Pons (tissue), 1 donor: ENCODE measurements at regions not wholly inside any gene's neighbourhood (a gene's known extent, or its start where the extent isn't known, plus 50 kb on each side); places are given as distances from the start of the nearest gene placed in this dataset.
A peak's percentile ranks its signal among the peaks of the same experiment; 100 is the strongest.

ENCODE experiments used
- DNase-seq: peaks from one replicate; pipeline ENCODE4 v3.0.0-alpha.2; 2016; ENCODE audit warnings: low spot score

- DNase-seq = no peak
Observed at GRCh38 chr16:50960517-50961202, 190.4 kb downstream of the SALL1 start.

DNA sequence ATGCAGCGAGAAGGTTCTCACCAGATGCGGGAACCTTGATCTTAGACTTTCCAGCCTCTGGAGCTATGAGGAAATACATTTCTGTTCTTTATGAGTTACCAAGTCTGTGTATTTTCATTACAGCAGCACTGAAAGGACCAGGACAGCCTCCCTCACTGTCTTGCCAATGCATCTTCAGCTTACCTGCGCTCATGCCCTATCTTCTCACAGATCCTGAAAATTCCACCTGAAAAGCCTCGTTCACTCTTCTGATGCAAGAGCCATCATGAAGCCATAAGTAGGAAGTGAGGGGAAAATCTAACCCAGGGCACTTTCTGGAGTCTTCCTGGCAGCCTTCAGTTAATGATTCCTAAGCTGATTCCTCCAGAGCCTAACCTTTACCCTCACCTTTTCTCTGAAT lies 194.0 kb downstream of the SALL1 start:
- DNase-seq = no peak

- DNase-seq = no peak
Observed at GRCh38 chr16:50956637-50957036, 194.4 kb downstream of the SALL1 start.

DNA sequence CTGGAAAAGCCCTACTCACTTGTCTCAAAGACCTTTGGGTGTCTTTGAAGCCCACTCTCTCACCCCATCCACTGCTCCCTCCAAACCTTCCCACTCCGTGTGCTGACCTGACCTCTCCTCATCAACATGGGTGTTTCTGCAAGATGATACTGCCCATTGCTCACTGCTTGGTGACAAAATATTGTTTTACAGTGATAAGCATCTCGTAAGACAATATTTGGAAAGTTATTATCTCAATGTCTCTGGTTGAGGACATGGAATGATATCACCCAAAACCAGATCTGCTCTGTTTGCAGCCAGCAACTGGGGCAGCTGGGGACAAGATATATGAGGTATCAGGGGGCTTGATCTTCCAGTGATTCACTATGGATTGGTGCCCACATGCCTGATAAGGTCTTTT lies 195.8 kb downstream of the SALL1 start:
- DNase-seq = no peak

- DNase-seq = no peak
Observed at GRCh38 chr16:50954469-50954868, 196.6 kb downstream of the SALL1 start.

DNA sequence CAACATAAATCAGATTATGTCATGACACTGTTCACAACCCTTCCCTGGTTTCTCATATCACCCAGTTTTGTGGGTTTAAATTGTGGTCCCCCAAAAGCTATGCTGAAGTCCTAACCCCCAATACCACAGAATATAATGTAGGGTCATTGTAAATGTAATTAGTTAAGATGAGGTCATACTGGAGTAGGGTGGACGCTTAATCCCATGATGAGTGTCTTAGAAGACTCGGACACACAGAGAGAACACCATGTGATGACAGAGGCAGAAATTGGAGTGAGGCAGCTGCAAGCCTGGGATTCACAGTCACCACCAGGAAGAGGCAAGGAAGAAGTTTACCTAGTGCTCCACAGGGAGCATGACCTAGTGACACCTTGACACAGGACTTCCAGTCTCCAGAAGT lies 197.8 kb downstream of the SALL1 start:
- DNase-seq = no peak

DNA sequence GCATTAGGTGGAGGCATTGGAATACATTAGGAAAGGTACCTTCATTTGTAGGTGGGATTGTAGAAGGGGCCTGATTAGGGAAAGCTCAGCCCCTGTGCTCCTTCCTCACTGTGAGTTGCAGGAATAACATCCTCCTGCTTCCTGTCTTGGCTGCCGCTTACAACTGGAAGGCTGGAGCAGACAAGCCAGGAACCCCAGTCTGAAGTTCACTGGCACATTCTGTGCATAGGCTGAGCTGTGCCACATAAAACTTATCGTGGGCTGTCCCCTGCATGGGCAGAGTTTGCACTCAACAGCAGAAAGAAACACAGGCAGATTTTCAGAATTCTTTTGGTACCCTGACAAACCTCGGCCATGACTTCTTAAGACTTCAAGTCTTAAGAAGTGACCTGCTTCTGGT lies 200.1 kb downstream of the SALL1 start:
- DNase-seq = no peak

GRCh38 chr16:50948268-50948930 lies 202.7 kb downstream of the SALL1 start:
- DNase-seq = no peak

DNA sequence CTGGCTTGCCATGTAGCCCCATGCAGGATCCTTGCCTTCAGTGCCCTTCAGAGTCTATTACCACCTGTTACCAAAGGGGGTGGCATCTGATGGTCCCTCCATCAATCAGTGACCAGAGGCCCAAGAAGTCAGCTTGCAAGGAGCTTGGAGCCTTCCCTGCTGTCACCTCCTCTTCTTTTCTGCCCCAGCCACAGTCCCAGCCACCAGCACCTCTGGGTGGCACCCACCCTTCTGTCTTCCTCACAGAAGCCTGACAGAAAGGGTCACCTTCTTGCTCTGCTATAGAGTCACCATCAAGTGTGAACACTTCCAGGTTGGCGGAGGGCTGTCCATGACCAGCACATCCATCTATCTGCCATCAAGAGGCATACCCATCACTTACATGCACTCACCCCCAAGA lies 203.2 kb downstream of the SALL1 start:
- DNase-seq = no peak

GRCh38 chr16:50946606-50947005 lies 204.5 kb downstream of the SALL1 start:
- DNase-seq = no peak

GRCh38 chr16:50946098-50946497 lies 204.2 kb downstream of the CYLD start:
- DNase-seq = no peak

DNA sequence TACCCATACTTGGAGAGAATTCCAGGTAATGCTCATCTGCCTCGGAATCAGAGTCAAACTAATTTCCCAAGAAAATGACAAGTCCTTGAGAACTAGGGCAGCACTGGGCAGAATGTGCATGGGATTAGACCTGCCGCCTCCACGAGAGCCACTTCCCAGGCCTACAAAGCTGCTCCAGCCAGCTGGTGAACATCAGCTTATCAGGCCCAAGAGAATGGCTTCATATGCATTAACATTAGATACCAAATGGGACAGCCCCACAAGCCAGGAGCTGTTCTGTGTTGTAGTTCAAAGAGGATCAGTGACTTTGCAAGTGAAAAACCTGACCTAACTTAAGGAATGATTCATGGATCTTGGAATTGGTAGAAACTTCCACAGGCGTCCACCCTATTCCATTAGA lies 203.3 kb downstream of the CYLD start:
- DNase-seq = no peak

GRCh38 chr16:50944436-50944835 lies 202.6 kb downstream of the CYLD start:
- no peak for DNase-seq

- no peak for DNase-seq
Observed at GRCh38 chr16:50944033-50944432, 202.1 kb downstream of the CYLD start.

GRCh38 chr16:50942143-50942542 lies 200.3 kb downstream of the CYLD start:
- DNase-seq = no peak

- no peak for DNase-seq
Observed at GRCh38 chr16:50941681-50942080, 199.8 kb downstream of the CYLD start.

DNA sequence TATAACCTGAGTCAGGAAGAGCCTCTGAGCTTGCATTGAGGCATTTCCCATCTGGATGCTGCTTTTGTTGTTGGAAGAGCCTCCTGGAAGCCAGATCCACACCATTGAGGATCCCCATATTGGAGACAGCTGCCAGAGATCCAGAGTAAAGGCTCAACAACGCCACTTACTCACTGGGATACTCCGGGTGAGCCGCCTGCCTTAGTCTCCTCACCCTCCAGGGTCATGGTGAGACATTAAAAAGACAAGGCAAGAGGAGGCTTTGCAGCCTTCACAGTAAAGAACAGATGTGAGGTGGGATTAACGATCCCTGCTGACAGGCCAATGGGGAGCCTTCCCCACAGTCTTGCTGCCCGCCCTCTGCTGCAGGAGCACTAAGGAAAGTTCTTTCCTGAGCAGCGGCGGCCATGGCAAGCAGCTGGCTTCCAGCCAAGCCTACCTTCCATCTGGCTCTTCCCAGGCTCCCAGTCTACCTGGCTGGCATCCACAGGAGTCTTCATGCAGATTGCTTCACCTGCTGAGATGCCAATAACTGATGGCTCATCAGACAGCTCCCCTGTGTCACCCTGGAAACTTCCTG lies 198.5 kb downstream of the CYLD start:
- DNase-seq = peak; percentile 1

- DNase-seq = no peak
Observed at GRCh38 chr16:50939356-50939755, 197.5 kb downstream of the CYLD start.

DNA sequence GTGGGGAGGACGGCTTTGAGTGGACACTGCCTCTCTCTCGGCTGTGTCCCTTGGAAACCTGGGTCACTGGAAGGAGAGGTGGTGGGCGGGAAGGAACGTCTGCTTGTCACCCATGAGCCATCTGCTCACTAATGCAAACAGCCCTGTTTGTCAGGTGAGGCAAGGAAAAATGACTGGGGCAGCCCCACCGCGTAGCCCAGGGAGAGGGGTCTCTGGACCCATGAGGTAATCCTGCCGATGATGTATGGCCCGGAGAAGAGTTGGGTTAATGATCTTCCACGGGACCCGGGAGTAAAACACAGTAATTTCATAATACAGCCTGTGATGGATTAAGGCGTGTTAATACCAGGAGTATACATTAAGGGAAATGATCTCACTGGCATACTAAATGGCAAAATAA lies 197.0 kb downstream of the CYLD start:
- no peak for DNase-seq

DNA sequence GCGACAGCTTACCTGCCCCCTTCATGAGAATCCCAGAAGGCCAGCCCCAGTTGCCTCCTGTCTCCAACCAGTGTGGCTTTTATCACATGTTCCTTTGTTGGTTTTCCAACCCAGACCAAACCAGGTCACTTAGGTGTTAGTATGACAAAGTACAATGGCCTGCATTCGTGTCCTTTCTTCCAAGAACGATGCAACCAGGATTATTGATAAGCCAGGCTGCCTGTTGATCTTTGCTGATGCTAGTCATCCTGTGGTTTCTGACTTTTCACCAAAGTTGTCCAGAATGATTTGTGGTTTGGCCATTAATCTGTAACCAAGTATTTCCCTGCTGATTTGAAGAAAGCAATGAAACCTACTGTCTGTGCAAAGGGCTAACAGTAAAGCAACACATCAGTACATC lies 191.4 kb downstream of the CYLD start:
- no peak for DNase-seq

DNA sequence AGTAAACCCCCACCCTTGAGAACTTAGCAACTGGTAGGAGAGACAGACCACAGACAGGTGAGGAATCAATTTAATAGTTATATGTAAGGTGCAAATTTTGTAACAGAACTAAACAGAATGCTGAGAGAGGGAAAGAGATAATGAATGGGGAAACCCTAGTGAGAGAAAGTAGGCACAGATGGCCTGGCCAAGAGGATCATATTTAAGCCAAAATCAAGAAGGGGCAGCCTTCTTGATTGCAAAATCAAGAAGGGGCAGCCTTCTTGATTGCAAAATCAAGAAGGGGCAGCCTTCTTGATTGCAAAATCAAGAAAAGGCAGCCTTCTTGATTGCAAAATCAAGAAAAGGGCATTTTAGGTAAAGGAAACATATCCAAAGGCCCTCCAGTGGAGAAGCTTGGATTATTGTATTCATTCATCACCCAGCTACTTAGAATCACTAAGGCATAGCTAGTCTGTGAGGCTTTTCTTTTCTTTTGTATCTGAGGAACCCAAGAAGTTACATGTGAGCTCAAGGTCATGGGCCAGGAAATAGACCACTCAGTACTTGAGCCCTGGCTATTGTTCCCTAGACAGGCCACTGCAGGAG lies 190.6 kb downstream of the CYLD start:
- DNase-seq = no peak

DNA sequence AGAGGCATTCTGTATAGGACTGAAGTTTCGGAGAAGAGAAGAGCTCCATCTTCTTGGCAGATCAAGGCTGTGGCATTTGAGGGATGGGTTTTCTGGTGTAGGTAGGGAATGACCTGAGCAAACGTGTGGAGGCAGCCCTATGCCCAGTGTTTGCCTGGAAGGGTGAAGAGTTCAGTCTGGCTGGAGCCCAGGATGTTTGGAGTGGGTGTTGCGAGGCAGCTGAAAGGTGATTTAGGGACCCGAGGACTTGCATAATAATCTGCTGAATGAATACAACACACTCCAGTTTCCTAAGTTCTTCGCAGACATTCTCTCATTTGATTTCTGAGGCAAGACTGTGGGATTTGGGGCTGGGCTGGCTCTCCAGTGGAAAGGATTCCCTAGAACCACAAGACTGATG lies 186.2 kb downstream of the CYLD start:
- no peak for DNase-seq

DNA sequence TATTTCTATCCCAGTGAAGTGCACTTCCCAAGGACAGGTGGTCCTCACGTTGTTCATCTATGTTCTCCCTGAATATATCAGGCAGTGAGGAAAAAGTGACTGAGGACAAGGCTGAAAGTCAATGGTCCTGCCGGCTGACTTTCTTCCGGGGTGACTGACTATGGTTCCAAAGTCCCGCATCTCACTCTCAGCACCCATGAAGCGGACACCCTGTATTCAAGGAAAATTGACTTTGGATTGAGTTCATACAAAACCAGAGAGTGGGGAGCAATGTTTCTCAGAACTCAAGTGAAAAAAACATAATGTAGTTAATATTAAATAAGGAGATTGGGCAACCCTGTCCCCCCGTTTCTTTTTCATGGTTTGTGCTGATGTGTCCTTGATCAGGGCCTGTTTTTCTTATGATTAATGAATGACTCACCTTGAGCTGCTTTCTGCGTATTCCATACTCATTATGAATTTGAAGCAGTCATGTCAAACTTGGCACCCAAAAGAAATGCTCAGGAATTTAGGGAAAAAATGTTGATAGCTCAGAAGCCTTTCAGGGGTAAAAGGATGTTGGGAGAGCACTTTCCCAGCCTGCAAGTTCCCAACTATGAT lies 184.0 kb downstream of the CYLD start:
- DNase-seq = no peak
